ENCODE measurements at regions not wholly inside any gene's neighbourhood (a gene's known extent, or its start where the extent isn't known, plus 50 kb on each side); places are given as distances from the start of the nearest gene placed in this dataset.

- H3K27ac ChIP-seq: no peak overlapping the region
- ATAC-seq (ENCODE audit: low FRiP score in 2 of 2) (no peak), DNase-seq (no peak)
- no peaks in the 10 kb centered on the region for H3K4me1 ChIP-seq
- H3K27me3 ChIP-seq: no peaks in the 10 kb centered on the region
- 79 to 87% methylated on average over 9 of the region's 9 CpGs for WGBS, 2 donors
- H3K4me3 ChIP-seq: no peak overlapping the region
- H3K9me3 ChIP-seq: no peaks in the 10 kb centered on the region
- H3K36me3 ChIP-seq: no peaks in the 10 kb centered on the region
- TF ChIP-seq POLR2A (IDR thresholded peaks at IDR 0.05): no peak
- no peak for TF ChIP-seq CTCF (IDR thresholded peaks at IDR 0.05)
- TF ChIP-seq POLR2AphosphoS5 (IDR thresholded peaks at IDR 0.05): no peak
- no peak for TF ChIP-seq EP300 (IDR thresholded peaks at IDR 0.05)
Observed at GRCh38 chr5:3382782-3383181, 212.8 kb upstream of the IRX1 start.

- WGBS, 2 donors: 83 to 88% methylated on average over 9 to 10 of the region's 10 CpGs
Observed at GRCh38 chr5:3382151-3382550, 213.5 kb upstream of the IRX1 start.

GRCh38 chr5:3381206-3381825, 214.3 kb upstream of the IRX1 start:
- TF ChIP-seq POLR2A (IDR thresholded peaks at IDR 0.05): no peak
- TF ChIP-seq POLR2AphosphoS5 (IDR thresholded peaks at IDR 0.05): no peak
- Histone ChIP-seq H3K4me1 (no peaks in the 10 kb centered on the region), H3K27me3 (no peaks in the 10 kb centered on the region), H3K4me3 (no peak overlapping the region), H3K27ac (no peak overlapping the region), H3K36me3 (no peaks in the 10 kb centered on the region), H3K9me3 (no peaks in the 10 kb centered on the region)
- no peak for ATAC-seq (ENCODE audit: low FRiP score in 2 of 2)
- 86 to 100% methylated on average over 1 to 15 of the region's 15 CpGs for WGBS, 2 donors
- no peak for DNase-seq

More at GRCh38 chr5:3382151-3382550, 213.5 kb upstream of the IRX1 start:
- Histone ChIP-seq H3K36me3 (no peaks in the 10 kb centered on the region), H3K4me1 (no peaks in the 10 kb centered on the region), H3K4me3 (no peak overlapping the region), H3K27me3 (no peaks in the 10 kb centered on the region), H3K27ac (no peak overlapping the region), H3K9me3 (no peaks in the 10 kb centered on the region)
- TF ChIP-seq POLR2A (IDR thresholded peaks at IDR 0.05): no peak
- TF ChIP-seq EP300 (IDR thresholded peaks at IDR 0.05): no peak
- no peak for TF ChIP-seq CTCF (IDR thresholded peaks at IDR 0.05)
- TF ChIP-seq POLR2AphosphoS5 (IDR thresholded peaks at IDR 0.05): no peak
- no peak for ATAC-seq (ENCODE audit: low FRiP score in 2 of 2)
- no peak for DNase-seq

GRCh38 chr5:3380689-3381088, 214.9 kb upstream of the IRX1 start:
- H3K4me3 ChIP-seq: no peak overlapping the region
- 82 to 88% methylated on average over 2 to 3 of the region's 3 CpGs for WGBS, 2 donors
- H3K27me3 ChIP-seq: no peaks in the 10 kb centered on the region
- TF ChIP-seq CTCF (IDR thresholded peaks at IDR 0.05): no peak
- TF ChIP-seq POLR2AphosphoS5 (IDR thresholded peaks at IDR 0.05): no peak
- TF ChIP-seq EP300 (IDR thresholded peaks at IDR 0.05): no peak
- no peak for TF ChIP-seq POLR2A (IDR thresholded peaks at IDR 0.05)
- no peak overlapping the region for H3K27ac ChIP-seq
- H3K4me1 ChIP-seq: no peaks in the 10 kb centered on the region
- no peak for DNase-seq
- no peak for ATAC-seq (ENCODE audit: low FRiP score in 2 of 2)
- no peaks in the 10 kb centered on the region for H3K36me3 ChIP-seq
- H3K9me3 ChIP-seq: no peaks in the 10 kb centered on the region

- Histone ChIP-seq H3K27me3 (no peaks in the 10 kb centered on the region), H3K36me3 (no peaks in the 10 kb centered on the region), H3K4me1 (no peaks in the 10 kb centered on the region), H3K4me3 (no peak overlapping the region), H3K27ac (no peak overlapping the region), H3K9me3 (peaks cover 0 to 12% (median 4%) of the 10 kb centered on the region in 4 donors)
- TF ChIP-seq POLR2A (IDR thresholded peaks at IDR 0.05): no peak
- TF ChIP-seq POLR2AphosphoS5 (IDR thresholded peaks at IDR 0.05): no peak
- no peak for TF ChIP-seq CTCF (IDR thresholded peaks at IDR 0.05)
- no peak for TF ChIP-seq EP300 (IDR thresholded peaks at IDR 0.05)
- WGBS, 2 donors: 71 to 100% methylated on average over 1 to 5 of the region's 5 CpGs
- DNase-seq (no peak), ATAC-seq (ENCODE audit: low FRiP score in 2 of 2) (no peak)
Observed at GRCh38 chr5:3377831-3378230, 217.8 kb upstream of the IRX1 start.
